ENCODE measurements at regions not wholly inside any gene's neighbourhood (a gene's known extent, or its start where the extent isn't known, plus 50 kb on each side); places are given as distances from the start of the nearest gene placed in this dataset.
A peak's percentile ranks its signal among the peaks of the same experiment; 100 is the strongest.

- TF ChIP-seq EZH2 (IDR thresholded peaks at IDR 0.05; ENCODE audit: borderline replicate concordance, low read depth, low read length, poor library complexity, severe bottlenecking), result no peak
- no peak for TF ChIP-seq CTCF (conservative IDR thresholded peaks at IDR 0.05; ENCODE audit: low read depth, low read length)
- H3K27me3 ChIP-seq (replicated peaks; ENCODE audit: insufficient read depth, low read depth, low read length, poor library complexity), result no peaks in the 10 kb centered on the region
- H3K9me3 ChIP-seq (ENCODE audit: low read depth, low read length, poor library complexity, severe bottlenecking), result no peaks in the 10 kb centered on the region
- POLR2A ChIA-PET (ENCODE audit: low non-redundant PET), result no interaction called here
- no TSS peak for BruUV-seq (replicated peaks)
- no peak overlapping the region for H3K4me3 ChIP-seq (ENCODE audit: low read depth, low read length, poor library complexity, severe bottlenecking)
- CTCF ChIA-PET, result interaction anchor here (1.2 kb wide), 1 partner anchor 495 kb away, joined by 3 read pairs; no protein-coding TSS in a partner anchor
- no peaks in the 10 kb centered on the region for H3K36me3 ChIP-seq (ENCODE audit: insufficient read depth, low read length, poor library complexity, severe bottlenecking)
- DNase-seq (ENCODE audit: low spot score), result no peak
- no peak overlapping the region for H3K27ac ChIP-seq (ENCODE audit: low read depth, low read length, poor library complexity, severe bottlenecking)
- H3K4me1 ChIP-seq (ENCODE audit: insufficient read depth, low read length, poor library complexity, severe bottlenecking), result no peaks in the 10 kb centered on the region
- intact Hi-C loops (cut with micrococcal nuclease; ENCODE audit: unreplicated experiment), result loop anchor here (10.0 kb wide), 1 partner anchor 124 kb away; no protein-coding TSS in a partner anchor
Observed at GRCh38 chr9:90098408-90098807, 493.6 kb downstream of the GADD45G start.

GRCh38 chr9:90099262-90099963 is 494.6 kb downstream of the GADD45G start:
- Histone ChIP-seq H3K27ac (ENCODE audit: low read depth, low read length, poor library complexity, severe bottlenecking) (no peak overlapping the region), H3K27me3 (replicated peaks; ENCODE audit: insufficient read depth, low read depth, low read length, poor library complexity) (no peaks in the 10 kb centered on the region), H3K9me3 (ENCODE audit: low read depth, low read length, poor library complexity, severe bottlenecking) (no peaks in the 10 kb centered on the region), H3K36me3 (ENCODE audit: insufficient read depth, low read length, poor library complexity, severe bottlenecking) (no peaks in the 10 kb centered on the region), H3K4me1 (ENCODE audit: insufficient read depth, low read length, poor library complexity, severe bottlenecking) (no peaks in the 10 kb centered on the region), H3K4me3 (ENCODE audit: low read depth, low read length, poor library complexity, severe bottlenecking) (no peak overlapping the region)
- ChIA-PET CTCF (interaction anchor here (0.8 to 1.3 kb wide), 3 partner anchors 496 to 506 kb away, joined by 4 to 33 read pairs (median 10); no protein-coding TSS in a partner anchor), POLR2A (ENCODE audit: low non-redundant PET) (no interaction called here)
- no TSS peak for BruUV-seq (replicated peaks)
- intact Hi-C loops (cut with micrococcal nuclease; ENCODE audit: unreplicated experiment), result loop anchor here (10.0 kb wide), 1 partner anchor 125 kb away; no protein-coding TSS in a partner anchor
- DNase-seq (ENCODE audit: low spot score), result peak; percentile 17
- TF ChIP-seq EZH2 (IDR thresholded peaks at IDR 0.05; ENCODE audit: borderline replicate concordance, low read depth, low read length, poor library complexity, severe bottlenecking), result no peak
- peak; percentile 46 for TF ChIP-seq CTCF (conservative IDR thresholded peaks at IDR 0.05; ENCODE audit: low read depth, low read length)

- POLR2A ChIA-PET (ENCODE audit: low non-redundant PET), result no interaction called here
- no peak for DNase-seq (ENCODE audit: low spot score)
Observed at GRCh38 chr9:90100014-90100413, 495.2 kb downstream of the GADD45G start.

More at GRCh38 chr9:90100014-90100413, 495.2 kb downstream of the GADD45G start:
- CTCF ChIA-PET, result interaction anchor here (0.8 to 1.3 kb wide), 4 partner anchors 497 to 506 kb away, joined by 4 to 33 read pairs (median 8); no protein-coding TSS in a partner anchor
- Histone ChIP-seq H3K4me1 (ENCODE audit: insufficient read depth, low read length, poor library complexity, severe bottlenecking) (no peaks in the 10 kb centered on the region), H3K4me3 (ENCODE audit: low read depth, low read length, poor library complexity, severe bottlenecking) (no peak overlapping the region), H3K27ac (ENCODE audit: low read depth, low read length, poor library complexity, severe bottlenecking) (no peak overlapping the region), H3K9me3 (ENCODE audit: low read depth, low read length, poor library complexity, severe bottlenecking) (no peaks in the 10 kb centered on the region), H3K27me3 (replicated peaks; ENCODE audit: insufficient read depth, low read depth, low read length, poor library complexity) (no peaks in the 10 kb centered on the region), H3K36me3 (ENCODE audit: insufficient read depth, low read length, poor library complexity, severe bottlenecking) (no peaks in the 10 kb centered on the region)
- intact Hi-C loops (cut with micrococcal nuclease; ENCODE audit: unreplicated experiment), result no loop called here
- no TSS peak for BruUV-seq (replicated peaks)
- no peak for TF ChIP-seq EZH2 (IDR thresholded peaks at IDR 0.05; ENCODE audit: borderline replicate concordance, low read depth, low read length, poor library complexity, severe bottlenecking)
